Stimulated activated CD4-positive, alpha-beta T cell treated with anti-CD3 and anti-CD28 coated beads, Interleukin-4, amount 100 ng/mL, for 1 hour (primary cell): ENCODE measurements at regions not wholly inside any gene's neighbourhood (a gene's known extent, or its start where the extent isn't known, plus 50 kb on each side); places are given as distances from the start of the nearest gene placed in this dataset.
"Not testable (repeated sequence)": the region's sequence is repeated elsewhere in the genome, so short reads cannot be mapped to it uniquely, and the experiment has no call there.

Experiments used
- DNase-seq: peaks from one replicate; pipeline ENCODE4 v3.0.0-alpha.2; 2020

GRCh38 chrX:109782994-109783700, 50.1 kb upstream of the ACSL4 start:
- no peak for DNase-seq

GRCh38 chrX:109783701-109784079, 50.6 kb upstream of the ACSL4 start:
- no peak for DNase-seq

GRCh38 chrX:109785053-109785452, 52.0 kb upstream of the ACSL4 start:
- no peak for DNase-seq

GRCh38 chrX:109790511-109790910, 57.5 kb upstream of the ACSL4 start:
- DNase-seq, result not testable (repeated sequence)

- DNase-seq, result no peak
Measured at GRCh38 chrX:109793191-109793590, 60.1 kb upstream of the ACSL4 start.

GRCh38 chrX:109795682-109796081, 62.6 kb upstream of the ACSL4 start:
- no peak for DNase-seq

- no peak for DNase-seq
Measured at GRCh38 chrX:109797311-109797975, 64.4 kb upstream of the ACSL4 start.

- no peak for DNase-seq
Measured at GRCh38 chrX:109812236-109812635, 79.2 kb upstream of the ACSL4 start.

- no peak for DNase-seq
Measured at GRCh38 chrX:109813236-109813635, 80.2 kb upstream of the ACSL4 start.

- no peak for DNase-seq
Measured at GRCh38 chrX:109818976-109819375, 85.9 kb upstream of the ACSL4 start.

GRCh38 chrX:109822861-109823260, 89.8 kb upstream of the ACSL4 start:
- no peak for DNase-seq

GRCh38 chrX:109826954-109827708, 94.1 kb upstream of the ACSL4 start:
- DNase-seq, result no peak

GRCh38 chrX:109827772-109828171, 94.7 kb upstream of the ACSL4 start:
- DNase-seq, result no peak

- no peak for DNase-seq
Measured at GRCh38 chrX:109830157-109830703, 97.2 kb upstream of the ACSL4 start.

GRCh38 chrX:109830704-109831206, 97.7 kb upstream of the ACSL4 start:
- no peak for DNase-seq

- no peak for DNase-seq
Measured at GRCh38 chrX:109831326-109831985, 98.4 kb upstream of the ACSL4 start.

GRCh38 chrX:109839694-109840567, 106.9 kb upstream of the ACSL4 start:
- no peak for DNase-seq

GRCh38 chrX:109840585-109840984, 107.5 kb upstream of the ACSL4 start:
- no peak for DNase-seq

GRCh38 chrX:109841257-109841656, 108.2 kb upstream of the ACSL4 start:
- no peak for DNase-seq

- no peak for DNase-seq
Measured at GRCh38 chrX:109841869-109842579, 109.0 kb upstream of the ACSL4 start.

GRCh38 chrX:109842611-109843010, 109.6 kb upstream of the ACSL4 start:
- DNase-seq, result no peak
